NCI-H774 (cell line): ENCODE measurements at regions not wholly inside any gene's neighbourhood (a gene's known extent, or its start where the extent isn't known, plus 50 kb on each side); places are given as distances from the start of the nearest gene placed in this dataset.
"Not testable (repeated sequence)": the region's sequence is repeated elsewhere in the genome, so short reads cannot be mapped to it uniquely, and the experiment has no call there.

Source experiments
- DNase-seq: peaks from one replicate; lab custom pipeline; 2025; lab: John Stamatoyannopoulos, UW

- no peak for DNase-seq
Measured at GRCh38 chr4:188287169-188287894, 148.1 kb downstream of the TRIML1 start.

GRCh38 chr4:188289531-188290125 is 150.4 kb downstream of the TRIML1 start:
- DNase-seq, result no peak

- DNase-seq, result no peak
Measured at GRCh38 chr4:188295899-188296298, 156.7 kb downstream of the TRIML1 start.

- no peak for DNase-seq
Measured at GRCh38 chr4:188296331-188296730, 157.1 kb downstream of the TRIML1 start.

- DNase-seq, result no peak
Measured at GRCh38 chr4:188297873-188298272, 158.6 kb downstream of the TRIML1 start.

GRCh38 chr4:188299161-188299560 is 159.9 kb downstream of the TRIML1 start:
- no peak for DNase-seq

GRCh38 chr4:188300385-188300784 is 161.1 kb downstream of the TRIML1 start:
- DNase-seq, result no peak

- DNase-seq, result no peak
Measured at GRCh38 chr4:188305690-188306089, 166.4 kb downstream of the TRIML1 start.

- no peak for DNase-seq
Measured at GRCh38 chr4:188307591-188307990, 168.3 kb downstream of the TRIML1 start.

GRCh38 chr4:188308142-188308541 is 168.9 kb downstream of the TRIML1 start:
- DNase-seq, result no peak

- DNase-seq, result no peak
Measured at GRCh38 chr4:188316391-188316790, 177.2 kb downstream of the TRIML1 start.

- DNase-seq, result no peak
Measured at GRCh38 chr4:188328966-188329365, 189.7 kb downstream of the TRIML1 start.

- no peak for DNase-seq
Measured at GRCh38 chr4:188329521-188329920, 190.3 kb downstream of the TRIML1 start.

GRCh38 chr4:188332265-188332664 is 193.0 kb downstream of the TRIML1 start:
- DNase-seq, result no peak

GRCh38 chr4:188336891-188337290 is 197.7 kb downstream of the TRIML1 start:
- no peak for DNase-seq

- DNase-seq, result no peak
Measured at GRCh38 chr4:188341428-188341827, 202.2 kb downstream of the TRIML1 start.

- no peak for DNase-seq
Measured at GRCh38 chr4:188346171-188346809, 207.0 kb downstream of the TRIML1 start.

GRCh38 chr4:188347339-188347738 is 208.1 kb downstream of the TRIML1 start:
- DNase-seq, result no peak

- not testable (repeated sequence) for DNase-seq
Measured at GRCh38 chr4:188349569-188349968, 210.3 kb downstream of the TRIML1 start.

- DNase-seq, result no peak
Measured at GRCh38 chr4:188363196-188363595, 224.0 kb downstream of the TRIML1 start.

GRCh38 chr4:188370777-188371176 is 231.5 kb downstream of the TRIML1 start:
- DNase-seq, result no peak

GRCh38 chr4:188372058-188372457 is 232.8 kb downstream of the TRIML1 start:
- no peak for DNase-seq

- no peak for DNase-seq
Measured at GRCh38 chr4:188372829-188373228, 233.6 kb downstream of the TRIML1 start.
